Stimulated activated CD4-positive, alpha-beta T cell treated with anti-CD3 and anti-CD28 coated beads, Interleukin-15, amount 100 ng/mL, for 1 hour (primary cell): ENCODE measurements at regions not wholly inside any gene's neighbourhood (a gene's known extent, or its start where the extent isn't known, plus 50 kb on each side); places are given as distances from the start of the nearest gene placed in this dataset.
"Not testable (repeated sequence)": the region's sequence is repeated elsewhere in the genome, so short reads cannot be mapped to it uniquely, and the experiment has no call there.

Source experiments
- DNase-seq, 2 donors: peaks; one replicate each; pipeline ENCODE4 v3.0.0-alpha.2; 2020; ENCODE audit warnings: low read depth in 1 of 2, low spot score in 1 of 2

DNA sequence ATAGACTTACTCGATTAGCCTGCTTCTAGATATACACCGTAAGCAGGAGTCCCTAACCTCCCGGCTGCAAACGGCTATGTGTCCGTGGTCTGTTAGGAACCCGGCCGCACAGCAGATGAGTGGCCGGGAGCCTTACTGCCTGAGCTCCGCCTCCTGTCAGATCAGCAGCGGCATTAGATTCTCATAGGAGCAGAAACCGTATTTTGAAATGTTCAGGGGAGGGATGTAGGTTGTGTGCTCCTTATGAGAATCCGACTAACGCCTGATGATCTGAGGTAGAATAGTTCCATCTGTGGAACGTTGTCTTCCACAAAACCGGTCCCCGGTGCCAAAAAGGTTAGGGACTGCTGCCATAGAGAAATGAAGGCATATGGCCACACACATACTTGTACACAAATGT lies 1491.9 kb downstream of the SLITRK5 start:
- DNase-seq: no peak

DNA sequence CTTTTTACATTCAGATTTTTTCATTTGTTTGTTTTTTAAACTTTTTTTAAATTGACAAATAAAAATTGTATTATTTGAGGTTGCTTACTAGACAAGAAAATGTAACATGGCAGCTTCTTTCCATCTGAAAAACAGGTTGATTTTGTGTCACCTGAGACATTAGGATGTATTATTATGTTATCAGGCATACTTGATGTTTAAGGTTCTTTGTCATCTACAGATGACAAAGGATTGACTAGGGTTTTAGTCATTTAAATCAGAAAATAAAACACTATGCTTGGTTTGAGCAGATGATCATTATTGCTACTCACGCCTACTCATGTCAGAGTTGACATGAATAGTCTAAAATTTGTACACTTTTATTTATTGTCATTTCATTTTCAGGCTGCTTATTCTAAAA lies 1494.5 kb downstream of the SLITRK5 start:
- DNase-seq: no peak

DNA sequence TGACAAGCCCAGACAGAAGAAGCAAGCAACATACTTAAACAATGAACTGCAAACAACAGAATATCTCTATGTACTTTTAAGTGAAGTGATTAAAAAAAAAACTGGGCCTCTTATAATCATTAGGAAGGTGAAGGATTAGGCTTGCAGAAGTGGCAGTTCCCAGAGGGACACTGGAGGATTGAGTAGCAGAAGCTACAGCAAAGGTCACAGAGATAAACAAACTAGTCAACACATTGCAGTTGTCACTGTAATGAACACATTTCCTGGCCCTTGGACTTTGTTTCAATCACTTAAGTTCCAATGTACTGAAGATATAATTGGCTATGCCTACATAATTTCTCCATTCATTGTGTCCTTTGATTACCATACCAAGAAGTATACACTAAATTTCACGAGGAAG lies 1498.8 kb downstream of the SLITRK5 start:
- DNase-seq: no peak

DNA sequence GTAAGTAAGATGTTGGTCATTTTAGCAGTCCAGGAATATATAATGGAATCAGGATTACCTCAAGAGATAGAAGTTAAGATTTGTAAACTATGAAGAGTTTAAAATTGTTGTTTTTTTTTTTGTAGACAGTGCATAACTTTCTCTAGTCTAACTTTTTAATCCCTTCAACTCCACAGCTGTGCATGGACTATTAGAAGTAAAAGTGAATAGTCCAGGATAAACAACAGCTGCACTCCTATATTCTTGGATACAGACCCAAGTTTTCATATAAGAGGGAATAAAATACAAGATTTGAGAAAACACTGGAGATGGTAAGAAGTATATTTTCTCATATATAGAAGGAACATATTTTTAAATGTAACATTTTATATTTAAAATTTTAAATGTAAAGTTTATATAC lies 1509.9 kb downstream of the SLITRK5 start:
- no peak for DNase-seq

DNA sequence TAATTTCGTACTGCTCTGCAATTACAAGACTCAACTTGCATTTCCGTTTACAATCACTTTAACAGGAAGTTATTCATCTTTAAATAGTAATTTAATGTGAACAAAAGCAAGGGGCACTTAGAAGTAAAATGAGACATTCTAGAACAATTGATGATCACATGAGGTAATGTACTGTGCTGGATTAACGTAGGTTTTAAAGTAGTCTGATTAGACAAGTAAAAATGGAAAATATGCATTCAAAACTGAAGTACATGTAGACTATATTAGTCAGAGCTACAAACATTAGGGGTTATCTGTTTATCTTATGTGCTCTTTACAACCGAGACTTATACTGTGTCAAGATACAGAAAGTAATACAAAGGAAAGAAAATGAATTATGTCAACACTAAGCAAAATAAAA lies 1528.0 kb downstream of the SLITRK5 start:
- DNase-seq: no peak

DNA sequence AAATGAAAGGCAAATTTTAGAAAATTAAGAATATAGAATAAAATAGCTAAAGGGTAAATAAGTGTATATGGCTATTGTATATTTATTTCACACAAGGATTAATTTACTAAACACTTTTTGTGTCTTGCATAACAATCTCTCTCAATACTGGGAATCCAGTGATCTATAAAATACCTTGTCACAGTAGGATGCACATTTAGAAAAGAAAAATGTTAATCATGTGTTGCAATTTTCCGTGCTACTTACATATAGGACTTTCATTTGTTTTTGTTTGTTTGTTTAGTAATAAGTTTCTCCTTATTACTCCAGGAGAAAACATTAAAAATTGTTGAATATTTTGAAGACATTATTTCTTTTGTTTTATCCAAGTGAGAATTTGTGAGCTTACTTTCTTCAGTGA lies 1533.3 kb downstream of the SLITRK5 start:
- DNase-seq: no peak

DNA sequence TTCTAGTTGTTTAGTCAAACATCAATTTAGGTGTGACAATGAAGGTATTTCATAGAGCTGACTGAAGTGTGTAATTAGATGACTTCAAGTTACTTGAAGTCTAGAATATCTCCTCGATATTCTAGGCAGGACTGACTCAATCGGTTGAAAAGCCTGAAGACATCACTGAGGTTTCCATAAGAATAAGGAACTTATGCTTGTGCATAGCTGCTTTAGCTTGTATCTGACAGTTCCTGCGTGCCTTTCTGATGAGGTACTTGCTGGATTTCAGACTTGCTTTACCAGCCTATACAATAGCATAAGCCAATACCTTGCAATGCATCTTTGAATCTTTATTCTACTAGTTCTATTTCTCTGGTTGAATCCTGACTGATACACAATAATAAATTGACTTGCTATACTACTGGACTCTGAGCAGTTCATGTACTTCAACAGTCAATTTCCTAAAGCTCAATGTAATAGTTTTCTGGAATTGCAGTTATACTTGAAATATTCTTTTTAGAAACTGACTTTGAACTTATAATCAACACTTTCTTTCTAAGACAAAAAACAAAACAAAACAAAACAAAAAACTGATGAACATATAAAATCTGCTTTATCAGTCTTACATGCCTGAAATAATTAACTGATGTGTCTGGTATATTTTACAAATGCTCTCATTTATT lies 1534.8 kb downstream of the SLITRK5 start:
- DNase-seq: no peak

DNA sequence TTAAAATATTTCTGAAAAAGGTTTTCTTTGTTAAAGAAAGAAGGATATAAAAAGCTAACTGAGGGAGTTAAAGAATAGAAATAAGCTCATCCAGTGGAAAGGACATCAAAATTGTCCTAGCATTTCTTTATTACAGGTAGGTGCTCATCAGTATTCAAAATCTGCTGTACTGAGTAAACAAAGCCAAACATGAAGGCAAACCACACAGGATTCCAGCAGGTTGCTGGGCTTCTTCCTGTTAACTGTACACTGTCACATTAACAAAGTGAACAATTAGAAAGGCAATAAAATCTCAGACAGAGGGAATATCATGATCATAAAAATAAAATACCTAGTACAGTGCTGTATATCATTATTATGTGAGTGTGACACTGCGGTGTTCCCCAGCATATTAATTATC lies 1541.0 kb downstream of the SLITRK5 start:
- no peak for DNase-seq

DNA sequence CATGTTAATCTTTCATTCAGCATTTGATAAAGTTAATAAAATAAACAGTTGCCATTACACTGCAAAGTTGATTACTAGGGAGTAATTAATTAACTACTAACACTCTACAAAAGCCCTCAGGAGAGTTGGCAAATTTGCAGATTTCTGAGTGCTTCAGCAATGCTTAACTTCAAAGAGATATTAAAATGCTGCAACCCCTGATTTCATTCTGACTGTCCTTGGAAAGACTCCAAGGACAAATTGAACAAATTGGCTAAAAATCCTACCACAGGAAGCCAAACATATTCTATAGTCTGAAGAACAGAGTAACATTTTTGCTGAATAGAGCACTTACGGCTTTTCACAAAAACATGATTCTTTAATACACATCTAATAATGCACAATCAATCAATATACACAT lies 1543.0 kb downstream of the SLITRK5 start:
- DNase-seq: no peak

DNA sequence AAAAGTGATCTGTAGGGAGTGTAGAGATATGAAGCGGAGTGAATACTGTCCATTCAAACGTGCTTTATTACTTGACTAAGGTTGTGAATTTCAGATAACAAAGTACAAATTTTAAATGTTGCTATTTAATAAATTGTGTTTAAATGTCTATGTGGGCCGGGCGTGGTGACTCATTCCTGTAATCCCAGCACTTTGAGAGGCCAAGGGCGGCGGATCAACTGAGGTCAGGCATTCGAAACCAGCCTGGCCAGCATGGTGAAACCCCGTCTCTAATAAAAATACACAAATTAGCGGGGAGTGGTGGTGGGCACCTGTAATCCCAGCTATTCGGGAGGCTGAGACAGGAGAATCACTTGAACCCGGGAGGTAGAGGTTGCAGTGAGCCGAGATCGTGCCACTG lies 1544.1 kb downstream of the SLITRK5 start:
- DNase-seq: not testable (repeated sequence)

DNA sequence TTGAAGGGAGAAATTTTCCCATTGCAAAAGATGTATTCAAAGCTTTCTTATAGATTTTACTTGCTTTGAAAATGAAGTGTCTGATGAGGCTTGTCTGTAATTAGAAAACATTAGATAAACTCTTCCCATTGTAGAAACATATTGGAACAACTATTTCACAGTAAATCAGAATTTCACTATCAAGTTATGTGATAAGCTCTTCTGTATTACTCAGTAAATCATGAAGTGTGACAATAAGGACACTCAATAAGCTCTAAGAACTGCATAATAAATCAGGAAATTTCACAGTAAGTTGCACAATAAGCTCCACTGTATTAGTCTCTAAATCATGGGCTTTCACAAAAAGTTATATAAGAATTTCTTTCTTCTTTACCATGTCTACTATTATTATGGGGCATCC lies 1546.6 kb downstream of the SLITRK5 start:
- DNase-seq: no peak

DNA sequence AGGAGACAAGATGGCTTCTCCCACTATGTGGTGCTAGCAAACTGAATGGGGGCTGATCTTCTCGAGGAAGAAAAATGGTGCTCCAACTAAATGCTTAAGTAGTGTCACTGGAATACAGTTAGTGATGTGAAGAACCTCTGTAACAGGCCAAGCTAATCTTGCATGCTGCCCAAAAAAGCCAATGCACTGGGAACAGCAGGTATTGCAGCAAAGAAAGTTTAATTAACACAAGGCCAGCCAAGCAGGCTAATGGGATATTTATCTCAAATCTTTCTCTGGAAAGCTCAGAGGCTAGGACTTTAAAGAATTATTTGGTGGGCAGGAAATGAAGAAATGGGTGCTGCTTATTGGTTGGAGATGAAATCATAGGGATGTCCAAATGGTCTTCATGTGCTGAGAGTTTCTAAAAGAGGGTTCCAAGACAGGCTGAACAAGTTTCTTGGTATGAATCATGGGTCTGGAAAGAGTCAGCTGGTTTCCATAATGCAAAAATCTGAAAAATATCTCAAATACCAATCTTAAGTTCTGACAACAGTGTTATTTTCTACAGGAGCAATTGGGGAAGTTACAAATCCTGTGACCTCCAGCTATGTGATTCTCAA lies 1550.5 kb downstream of the SLITRK5 start:
- no peak for DNase-seq

DNA sequence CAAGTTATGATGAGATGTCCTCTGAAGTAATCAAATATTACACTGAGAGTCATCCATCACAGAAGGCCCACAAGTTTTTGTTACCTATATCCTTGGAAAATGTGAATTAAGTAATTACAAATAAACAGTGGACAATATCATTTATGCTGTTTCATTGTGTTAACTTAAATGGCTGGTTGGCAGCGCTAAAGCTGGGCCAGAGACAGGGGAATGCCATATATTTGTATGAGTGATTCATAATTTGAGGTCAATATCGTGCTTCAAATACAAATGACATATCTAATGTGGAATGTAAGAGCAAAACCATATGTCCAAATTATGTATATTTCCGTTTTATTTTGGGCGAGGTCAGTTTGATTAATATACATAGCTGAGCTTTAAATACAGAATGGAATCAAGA lies 1556.2 kb downstream of the SLITRK5 start:
- DNase-seq: no peak

DNA sequence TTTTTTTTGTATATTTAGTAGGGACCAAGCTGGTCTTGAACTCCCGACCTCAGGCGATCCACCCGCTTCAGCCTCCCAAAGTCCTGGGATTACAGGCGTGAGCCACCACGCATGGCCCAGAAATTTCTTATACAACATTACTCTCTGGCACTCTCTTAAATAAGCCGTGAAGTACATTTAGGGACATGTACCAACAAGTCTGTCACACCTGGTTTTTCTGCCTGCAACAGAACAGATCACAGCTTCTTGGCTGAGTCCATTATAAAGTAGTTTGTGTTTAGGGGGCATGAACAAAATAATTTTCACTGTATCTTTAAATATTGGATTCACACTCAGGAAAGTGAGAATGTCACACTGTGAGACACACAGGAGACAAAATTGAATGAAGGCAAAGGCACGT lies 1567.3 kb downstream of the SLITRK5 start:
- no peak for DNase-seq

DNA sequence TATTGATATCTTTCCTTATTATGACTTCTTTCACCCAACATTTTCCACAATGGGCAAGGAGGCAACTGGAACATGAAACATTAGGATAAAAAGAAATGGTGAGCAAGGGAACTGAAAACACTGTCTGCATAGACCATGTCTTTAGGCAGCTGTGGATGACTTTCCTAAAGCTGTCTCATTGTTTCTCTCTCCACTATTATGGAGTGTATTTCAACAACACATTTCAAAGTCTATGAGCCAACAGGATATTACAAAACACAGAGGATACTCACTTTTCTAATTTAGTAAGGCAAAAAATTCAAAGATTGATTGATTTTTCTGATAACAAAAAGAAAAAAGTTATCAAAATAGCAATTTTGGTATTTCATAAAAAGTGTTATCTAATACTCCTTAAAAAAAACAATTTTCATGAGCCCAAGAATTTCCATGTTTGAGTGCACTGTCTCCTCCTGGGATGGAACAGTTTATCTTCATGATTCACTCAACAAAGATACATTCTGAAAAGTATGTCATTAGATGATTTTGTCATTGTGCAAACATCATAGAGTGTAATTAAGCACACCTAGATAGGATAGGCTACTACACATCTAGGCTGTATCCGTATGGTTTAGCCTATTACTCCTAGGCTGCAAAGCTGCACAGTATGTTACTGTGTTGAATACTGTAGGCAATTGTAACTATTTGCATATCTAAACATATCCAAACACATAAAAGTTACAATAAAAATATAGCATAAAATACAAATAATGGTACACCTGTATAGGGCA lies 1568.4 kb downstream of the SLITRK5 start:
- DNase-seq: no peak

DNA sequence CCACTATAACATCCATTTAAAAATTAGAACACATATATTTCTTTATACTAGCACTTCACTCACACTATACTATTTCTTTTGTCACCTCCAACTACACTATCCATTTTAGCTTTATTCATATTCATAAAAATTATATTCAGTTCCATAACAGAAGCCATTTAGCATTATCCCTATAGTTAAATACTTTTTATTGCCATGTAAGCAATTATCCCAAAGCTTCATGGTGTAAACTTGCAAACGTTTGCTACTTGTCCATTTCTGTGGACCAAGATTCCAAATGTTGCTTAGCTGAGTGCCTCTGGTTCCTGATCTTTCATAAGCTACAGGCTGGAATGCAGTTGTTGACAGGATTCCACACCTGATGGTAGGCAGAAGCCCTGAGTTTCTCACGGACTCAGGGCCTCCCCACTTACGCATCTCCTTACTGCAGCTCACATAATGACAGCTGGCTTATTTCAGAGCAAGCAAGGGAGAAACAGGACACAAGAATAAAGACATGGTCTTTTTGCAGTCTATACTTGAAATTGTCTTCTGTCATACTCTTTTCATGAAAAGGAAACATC lies 1584.8 kb downstream of the SLITRK5 start:
- no peak for DNase-seq

DNA sequence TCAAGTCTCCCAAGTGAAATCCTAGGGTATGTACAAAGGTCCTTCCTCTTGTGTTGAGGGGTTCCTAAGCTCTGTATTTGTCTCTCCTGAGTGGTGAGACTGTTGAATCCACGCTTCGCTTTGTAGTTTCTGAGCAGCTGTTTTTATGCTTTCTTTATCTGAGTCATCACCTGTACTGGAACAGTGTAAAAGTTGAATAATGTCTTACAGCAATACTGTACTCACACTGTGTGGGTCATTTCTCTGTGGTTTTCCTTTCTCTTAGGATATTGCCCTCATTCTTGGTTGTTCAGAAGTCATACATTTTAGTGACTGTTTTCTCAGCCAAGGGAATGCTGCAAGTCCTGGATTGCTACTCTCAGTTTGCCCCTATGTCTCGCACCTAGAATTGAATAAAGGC lies 1596.6 kb downstream of the SLITRK5 start:
- DNase-seq: no peak

DNA sequence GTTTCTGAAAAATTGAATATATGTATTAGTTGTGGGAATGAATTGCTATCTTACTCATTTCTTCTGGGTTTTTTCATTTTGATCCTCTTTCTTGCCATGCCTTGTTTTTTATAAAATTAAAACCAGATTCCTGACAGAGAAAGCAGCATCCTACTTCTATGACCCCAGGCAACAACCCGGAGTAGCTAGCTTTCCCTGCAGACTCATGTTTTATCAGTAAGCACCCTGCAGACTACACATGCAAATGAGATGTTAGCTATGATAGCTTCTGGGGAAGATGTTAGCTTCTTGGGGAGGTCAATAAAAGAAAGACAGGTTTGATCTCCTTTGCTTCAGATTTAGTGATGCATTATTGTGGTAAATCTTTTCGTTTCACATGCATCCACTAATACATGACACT lies 1598.6 kb downstream of the SLITRK5 start:
- no peak for DNase-seq

DNA sequence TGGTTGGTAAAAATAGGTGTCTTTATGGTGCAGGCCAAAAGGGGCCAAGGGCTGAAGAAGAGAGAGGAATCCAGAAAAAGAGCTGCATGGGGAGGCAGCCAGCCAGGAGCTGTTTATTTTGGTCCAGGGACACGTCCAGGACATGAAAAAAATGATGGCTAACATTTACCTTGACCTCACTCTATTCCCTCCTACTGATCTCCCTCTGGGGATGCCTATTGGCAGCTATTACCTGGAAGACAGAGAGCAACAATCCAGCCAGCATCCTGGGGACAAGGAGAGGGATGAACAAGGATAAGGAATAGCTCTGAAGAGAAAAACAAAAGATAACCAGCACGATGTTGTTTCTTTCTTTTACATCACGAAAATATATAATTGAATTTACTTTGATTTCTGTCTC lies 1599.6 kb downstream of the SLITRK5 start:
- no peak for DNase-seq

DNA sequence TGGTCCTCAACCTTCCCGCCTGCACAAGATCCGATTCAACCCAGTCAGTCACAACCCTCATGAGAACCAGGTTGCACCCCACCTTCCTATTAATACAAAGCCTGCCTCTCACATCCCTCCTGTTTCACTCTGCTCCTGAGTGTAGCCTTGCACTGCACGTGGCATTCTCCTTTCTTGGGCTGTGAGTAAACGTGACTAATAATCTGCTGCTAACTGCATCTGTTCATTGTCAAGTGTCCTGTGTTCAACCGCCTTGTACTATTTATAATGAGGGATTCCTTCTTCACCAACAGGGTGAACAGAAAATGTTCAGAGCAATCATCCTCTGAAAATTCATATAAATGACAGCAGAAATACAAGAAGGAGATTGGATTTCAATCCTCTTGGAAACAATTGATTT lies 1608.2 kb downstream of the SLITRK5 start:
- DNase-seq: no peak

DNA sequence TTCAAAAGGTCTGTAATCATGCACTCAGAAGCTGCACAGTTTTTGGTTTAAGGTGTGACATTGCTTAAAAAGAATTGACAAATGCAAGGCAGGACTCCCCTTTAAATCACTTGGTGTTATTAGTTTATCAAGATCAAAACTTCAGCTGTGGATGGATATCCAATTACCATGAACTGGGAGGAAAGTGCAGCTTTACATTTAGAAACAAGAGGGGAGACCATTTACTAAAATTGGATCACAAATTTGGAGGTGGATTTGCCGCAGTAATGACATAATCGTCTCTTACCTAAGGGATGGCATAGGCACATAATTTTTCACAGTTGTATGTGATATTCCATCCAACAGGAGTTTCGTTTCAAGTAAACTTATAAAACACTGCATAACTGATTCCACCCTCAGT lies 1610.2 kb downstream of the SLITRK5 start:
- no peak for DNase-seq

DNA sequence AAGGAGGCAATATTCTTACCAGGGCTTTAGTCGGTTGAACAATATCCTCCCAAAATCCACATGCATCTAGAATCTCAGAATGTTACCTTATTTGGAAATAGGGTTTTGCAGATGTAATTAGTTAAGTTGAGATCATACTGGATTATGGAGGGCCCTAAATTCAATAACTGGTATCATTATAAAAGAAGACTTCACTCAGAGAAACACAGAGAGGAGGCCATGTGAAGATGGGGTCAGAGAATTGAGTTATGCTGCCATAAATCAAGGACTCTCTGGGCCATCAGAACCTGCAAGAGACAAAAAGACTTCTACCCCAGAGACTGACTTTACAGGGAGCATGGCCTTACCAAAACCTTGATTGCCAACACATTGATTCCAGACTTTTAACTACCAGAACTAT lies 1611.1 kb downstream of the SLITRK5 start:
- no peak for DNase-seq
